Heart left ventricle (tissue), 16 donors: ENCODE measurements at regions not wholly inside any gene's neighbourhood (a gene's known extent, or its start where the extent isn't known, plus 50 kb on each side); places are given as distances from the start of the nearest gene placed in this dataset.

Experiments
- ATAC-seq, 4 donors: fragments of 200-7000 bp; cut with Tn5 transposase; one replicate each; pipeline ENCODE4 v1.9.1; 2020 to 2022; ENCODE audit warnings: moderate library complexity in 4 of 4, mild to moderate bottlenecking in 3 of 4, moderate number of reproducible peaks in 1 of 4
- DNase-seq, 5 donors: peaks; one replicate each; pipeline ENCODE4 v3.0.0-alpha.2; 2020
- H3K27ac ChIP-seq, 12 donors: fragments of 200-600 bp; sonication (generic) in 4 of 12; one replicate each; pipeline versions ENCODE4 v1.5.0 to v1.8.0; 2016 to 2022; ENCODE audit warnings: mild to moderate bottlenecking in 2 of 12
- H3K27me3 ChIP-seq, 9 donors: fragments of 200-600 bp; sonication (generic) in 2 of 9; one replicate each; pipeline versions ENCODE4 v1.5.1 to v1.8.0; 2016 to 2022; ENCODE audit warnings: mild to moderate bottlenecking in 3 of 9
- H3K36me3 ChIP-seq, 9 donors: fragments of 200-600 bp; sonication (generic) in 2 of 9; one replicate each; pipeline versions ENCODE4 v1.5.0 to v1.8.0; 2018 to 2022; ENCODE audit warnings: mild to moderate bottlenecking in 2 of 9
- H3K4me1 ChIP-seq, 12 donors: fragments of 200-600 bp; sonication (generic) in 4 of 12; one replicate each; pipeline versions ENCODE4 v1.5.0 to v1.8.0; 2016 to 2022; ENCODE audit warnings: mild to moderate bottlenecking in 3 of 12
- H3K4me3 ChIP-seq, 12 donors: fragments of 200-600 bp; sonication (generic) in 4 of 12; one replicate each; pipeline versions ENCODE4 v1.5.0 to v1.8.0; 2017 to 2022; ENCODE audit warnings: mild to moderate bottlenecking in 9 of 12, moderate library complexity in 4 of 12
- H3K9me3 ChIP-seq, 12 donors: fragments of 200-600 bp; sonication (generic) in 4 of 12; one replicate each; pipeline versions ENCODE4 v1.5.0 to v1.8.0; 2016 to 2022; ENCODE audit warnings: mild to moderate bottlenecking in 1 of 12
- POLR2A ChIP-seq, 2 donors: fragments of 450-650 bp; IDR thresholded peaks; one replicate each; pipeline ENCODE4 v1.6.1; 2017; ENCODE audit warnings: antibody characterized with exemption in 2 of 2, mild to moderate bottlenecking in 2 of 2, moderate library complexity in 2 of 2
- WGBS, 4 donors: extraction: QIAGEN DNeasy Blood & Tissue Kit in 2 of 4; methylation state at CpG; one replicate each; pipeline versions ENCODE4 v1.1.5 to v1.1.7; 2013 to 2018; 5-methylcytosine and 5-hydroxymethylcytosine counted together
- intact Hi-C, 10 donors: fragments of 100-400 bp; cut with DNase I; formaldehyde crosslinking; loops; one replicate each; pipeline versions ENCODE4 v1.11.1 to v1.14.2; 2022
- TF ChIP-seq, protein P1 (sequence below), 12 donors: fragments of 200-600 bp; sonication (generic) in 4 of 12; IDR thresholded peaks; one replicate each; pipeline versions ENCODE4 v1.5.0 to v1.8.0; 2018 to 2022; ENCODE audit warnings: antibody characterized with exemption in 12 of 12, mild to moderate bottlenecking in 5 of 12
- donor health status: ischemic (EF 13 %, LVEDD 7.1; RV severe dilation, severe dysfunction).
- donor health status: healthy with polysubstance abuse.
- donor health status: DM: no; HTN: yes; CAD: no.
- donor health status: DM: no; HTN: no; CAD: no.
- donor health status: ischemic (EF 25% LVEDD 6.9; RV normal size, moderate dysfunction).
- donor health status: ischemic (EF 25% LVEDD 5.7; RV mildly dilated, moderate dysfunction).
- donor health status: healthy.
- donor health status: DM: yes; HTN: yes; CAD: no.
- donor health status: ischemic (EF 35%, LVEDD 5.7; RV mildly dilated, moderate dysfunction).
- donor health status: nonischemic (EF 11% LVEDD 7.7; RV severe dilation, severe dysfunction).
- donor health status: DM: yes; HTN: yes; CAD: no.
- donor health status: PGD.
- donor health status: ischemic (EF 29% LVEDD 5.4; RV normal size, mild dysfunction).
- donor health status: nonischemic (EF 23%, LVEDD 6.1; RV moderate dilation, normal function).

DNA sequence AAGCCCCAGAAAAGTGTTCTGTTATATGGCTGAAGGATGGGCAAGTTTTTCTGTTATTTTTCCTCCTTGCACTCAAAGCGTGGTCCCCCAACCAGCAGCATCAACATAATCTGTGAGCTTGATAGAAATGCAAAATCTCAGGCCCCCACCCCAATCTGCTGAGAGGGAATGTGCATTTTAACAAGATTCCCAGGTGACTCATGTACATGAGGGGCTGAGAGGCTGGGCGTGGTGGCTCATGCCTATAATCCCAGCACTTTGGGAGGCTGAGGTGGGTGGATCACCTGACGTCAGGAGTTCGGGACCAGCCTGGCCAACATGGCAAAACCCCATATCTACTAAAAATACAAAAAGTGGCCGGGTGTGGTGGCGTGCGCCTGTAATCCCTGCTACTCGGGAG is 326.8 kb upstream of the PODXL start:
- Histone ChIP-seq H3K4me3 (no peak overlapping the region), H3K27ac (no peak overlapping the region), H3K36me3 (no peaks in the 10 kb centered on the region), H3K4me1 (no peaks in the 10 kb centered on the region), H3K9me3 (peaks cover 0 to 19% (median 0%) of the 10 kb centered on the region in 12 donors), H3K27me3 (peaks cover 0 to 10% (median 0%) of the 10 kb centered on the region in 9 donors)
- DNase-seq, result no peak
- ATAC-seq, result no peak
- intact Hi-C loops, result no loop called here
- 80 to 85% (median 84%) methylated on average over 8 of the region's 8 CpGs for WGBS, 4 donors
- TF ChIP-seq, protein P1, sequence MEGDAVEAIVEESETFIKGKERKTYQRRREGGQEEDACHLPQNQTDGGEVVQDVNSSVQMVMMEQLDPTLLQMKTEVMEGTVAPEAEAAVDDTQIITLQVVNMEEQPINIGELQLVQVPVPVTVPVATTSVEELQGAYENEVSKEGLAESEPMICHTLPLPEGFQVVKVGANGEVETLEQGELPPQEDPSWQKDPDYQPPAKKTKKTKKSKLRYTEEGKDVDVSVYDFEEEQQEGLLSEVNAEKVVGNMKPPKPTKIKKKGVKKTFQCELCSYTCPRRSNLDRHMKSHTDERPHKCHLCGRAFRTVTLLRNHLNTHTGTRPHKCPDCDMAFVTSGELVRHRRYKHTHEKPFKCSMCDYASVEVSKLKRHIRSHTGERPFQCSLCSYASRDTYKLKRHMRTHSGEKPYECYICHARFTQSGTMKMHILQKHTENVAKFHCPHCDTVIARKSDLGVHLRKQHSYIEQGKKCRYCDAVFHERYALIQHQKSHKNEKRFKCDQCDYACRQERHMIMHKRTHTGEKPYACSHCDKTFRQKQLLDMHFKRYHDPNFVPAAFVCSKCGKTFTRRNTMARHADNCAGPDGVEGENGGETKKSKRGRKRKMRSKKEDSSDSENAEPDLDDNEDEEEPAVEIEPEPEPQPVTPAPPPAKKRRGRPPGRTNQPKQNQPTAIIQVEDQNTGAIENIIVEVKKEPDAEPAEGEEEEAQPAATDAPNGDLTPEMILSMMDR (IDR thresholded peaks at IDR 0.05), result no peak
- TF ChIP-seq POLR2A (IDR thresholded peaks at IDR 0.05), result no peak

GRCh38 chr7:131882321-131882720 is 325.9 kb upstream of the PODXL start:
- Histone ChIP-seq H3K4me1 (no peaks in the 10 kb centered on the region), H3K4me3 (no peak overlapping the region), H3K9me3 (peaks cover 0 to 19% (median 0%) of the 10 kb centered on the region in 12 donors), H3K27me3 (peaks cover 0 to 10% (median 0%) of the 10 kb centered on the region in 9 donors), H3K36me3 (no peaks in the 10 kb centered on the region), H3K27ac (no peak overlapping the region)
- intact Hi-C loops, result no loop called here
- DNase-seq (no peak), ATAC-seq (no peak)
- TF ChIP-seq POLR2A (IDR thresholded peaks at IDR 0.05), result no peak
- TF ChIP-seq, protein P1 (IDR thresholded peaks at IDR 0.05), result no peak

DNA sequence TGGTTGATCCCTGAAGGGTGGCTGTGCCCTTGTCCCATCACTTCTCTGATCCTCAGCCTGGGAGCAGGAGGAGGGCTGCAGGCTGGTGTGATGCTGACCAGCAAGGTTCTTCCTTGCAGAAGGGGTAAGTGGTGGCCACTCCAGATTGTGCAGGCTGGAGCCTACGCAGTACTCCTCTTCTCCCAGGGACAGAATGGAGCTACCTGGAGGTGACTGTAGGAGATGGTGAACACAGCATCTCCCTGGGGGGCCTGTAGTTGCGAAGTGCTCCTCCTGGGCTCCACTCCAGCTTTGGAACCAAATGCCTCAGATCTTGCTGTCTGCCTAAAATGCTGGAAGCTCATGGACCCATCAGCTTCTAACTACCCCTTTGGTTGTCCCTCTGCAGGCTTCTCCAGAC is 323.6 kb upstream of the PODXL start:
- H3K9me3 ChIP-seq, result peaks cover 0 to 6% (median 0%) of the 10 kb centered on the region in 12 donors
- ATAC-seq (no peak), DNase-seq (no peak)
- H3K36me3 ChIP-seq, result no peaks in the 10 kb centered on the region
- TF ChIP-seq POLR2A (IDR thresholded peaks at IDR 0.05), result no peak
- TF ChIP-seq, protein P1 (IDR thresholded peaks at IDR 0.05), result no peak
- 68 to 86% (median 80%) methylated on average over 2 of the region's 2 CpGs for WGBS, 4 donors
- no peak overlapping the region for H3K4me3 ChIP-seq
- no peaks in the 10 kb centered on the region for H3K4me1 ChIP-seq
- H3K27ac ChIP-seq, result no peak overlapping the region
- peaks cover 0 to 10% (median 0%) of the 10 kb centered on the region in 9 donors for H3K27me3 ChIP-seq
- intact Hi-C loops, result no loop called here

DNA sequence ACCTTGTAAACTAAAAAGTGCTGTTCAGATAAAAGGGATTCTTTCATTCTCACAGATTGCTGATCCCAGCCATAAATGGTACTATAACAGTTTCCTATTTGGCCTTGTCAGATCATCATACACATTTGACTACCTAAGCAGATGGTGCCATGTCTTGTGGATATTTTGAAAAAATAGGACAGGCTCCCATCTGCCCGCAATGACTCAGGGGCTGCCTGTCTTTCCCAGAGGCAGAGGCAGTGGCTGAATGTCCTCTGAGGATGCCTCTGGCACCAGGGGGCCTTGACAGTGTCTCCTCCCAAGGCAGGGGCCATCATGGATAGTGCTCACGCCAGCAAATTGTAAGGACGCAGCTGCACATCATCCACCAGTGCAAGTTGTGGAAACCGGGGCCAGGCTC is 323.0 kb upstream of the PODXL start:
- TF ChIP-seq, protein P1 (IDR thresholded peaks at IDR 0.05), result no peak
- no peak for TF ChIP-seq POLR2A (IDR thresholded peaks at IDR 0.05)
- ATAC-seq (no peak), DNase-seq (no peak)
- Histone ChIP-seq H3K27ac (no peak overlapping the region), H3K36me3 (no peaks in the 10 kb centered on the region), H3K4me3 (no peak overlapping the region), H3K4me1 (no peaks in the 10 kb centered on the region), H3K27me3 (peaks cover 0 to 12% (median 0%) of the 10 kb centered on the region in 9 donors), H3K9me3 (peaks cover 0 to under 1% (median 0%) of the 10 kb centered on the region in 12 donors)
- intact Hi-C loops, result no loop called here
- 74 to 91% (median 87%) methylated on average over 3 to 4 of the region's 4 CpGs for WGBS, 4 donors
